ENCODE measurements at regions not wholly inside any gene's neighbourhood (a gene's known extent, or its start where the extent isn't known, plus 50 kb on each side); places are given as distances from the start of the nearest gene placed in this dataset.

GRCh38 chr5:15285901-15286583 lies 213.9 kb upstream of the FBXL7 start (continued):
- TF ChIP-seq ZNF318 (IDR thresholded peaks at IDR 0.05; ENCODE audit: borderline replicate concordance in 1 of 2, low read depth in 1 of 2) (no peak), POLR3A (IDR thresholded peaks at IDR 0.05; ENCODE audit: borderline replicate concordance, extremely low read depth, insufficient read depth, insufficient read length) (no peak), SIRT6 (IDR thresholded peaks at IDR 0.05; ENCODE audit: low read depth, low read length) (no peak), RFX5 (IDR thresholded peaks at IDR 0.05; ENCODE audit: low read depth, low read length) (no peak), ZNF197 (CRISPR knock-in tag; IDR thresholded peaks at IDR 0.05; ENCODE audit: low read depth) (no peak), ZNF143 (CRISPR knock-in tag; IDR thresholded peaks at IDR 0.05) (no peak), E2F3 (CRISPR knock-in tag; IDR thresholded peaks at IDR 0.05) (no peak), MYC (IDR thresholded peaks at IDR 0.05; ENCODE audit: low read depth, low read length) (no peak), MYC (CRISPR knock-in tag; IDR thresholded peaks at IDR 0.05; ENCODE audit: borderline replicate concordance, low read depth) (no peak)

Data from K562 (cell line).